ENCODE measurements at regions not wholly inside any gene's neighbourhood (a gene's known extent, or its start where the extent isn't known, plus 50 kb on each side); places are given as distances from the start of the nearest gene placed in this dataset.

DNA sequence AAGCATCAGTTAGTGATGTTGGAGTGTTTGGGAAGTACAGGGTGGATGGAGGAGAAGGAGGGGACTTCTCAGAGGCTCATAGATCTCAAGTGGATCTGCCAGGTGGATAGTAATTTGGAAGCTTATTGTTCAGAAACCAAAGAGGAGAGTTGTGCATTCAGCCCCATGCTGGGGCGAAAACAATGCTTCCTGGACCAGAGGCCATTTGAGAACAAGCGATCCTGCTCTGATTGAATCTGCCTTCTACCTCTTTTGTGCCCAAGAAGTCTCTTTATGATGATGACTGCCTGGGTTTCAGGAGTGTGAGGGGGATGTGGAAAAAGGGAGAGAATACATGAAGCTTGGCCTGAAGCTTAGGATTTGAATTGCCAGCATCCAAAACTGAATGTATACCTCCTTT, 110.8 kb upstream of the SRRM4 start:
- no peak for TF ChIP-seq POLR2A (IDR thresholded peaks at IDR 0.05; ENCODE audit: low read depth, low read length)
- no peak for TF ChIP-seq POLR2AphosphoS5 (IDR thresholded peaks at IDR 0.05; ENCODE audit: low read depth, low read length)
- no peak for TF ChIP-seq TAF1 (IDR thresholded peaks at IDR 0.05; ENCODE audit: low read depth, low read length)

All from GM12891 (cell line).